MM.1S (cell line): ENCODE measurements at regions not wholly inside any gene's neighbourhood (a gene's known extent, or its start where the extent isn't known, plus 50 kb on each side); places are given as distances from the start of the nearest gene placed in this dataset.

Experiments used
- DNase-seq: peaks from one replicate; pipeline ENCODE4 v3.0.0-alpha.2; 2015
- H2AFZ ChIP-seq: fragments of 300-600 bp; sonication (generic); 2 replicates; pipeline ENCODE4 v1.6.0; 2016; ENCODE audit warnings: antibody characterized with exemption, low read length
- H3F3A ChIP-seq: fragments of 300-600 bp; sonication (generic); 2 replicates; pipeline ENCODE4 v1.6.1; 2016; ENCODE audit warnings: mild to moderate bottlenecking, antibody characterized with exemption, low read length, moderate library complexity, mixed read lengths; ENCODE audit not compliant: insufficient read depth
- H3K27ac ChIP-seq: fragments of 300-600 bp; sonication (generic); 2 replicates; pipeline ENCODE4 v1.5.1; 2016; ENCODE audit warnings: mild to moderate bottlenecking, low read length
- H3K27me3 ChIP-seq: fragments of 300-600 bp; sonication (generic); replicated peaks from 2 replicates; pipeline ENCODE4 v1.6.0; 2016; ENCODE audit warnings: low read length; ENCODE audit not compliant: insufficient read depth
- H3K36me3 ChIP-seq: fragments of 300-600 bp; sonication (generic); replicated peaks from 2 replicates; pipeline ENCODE4 v1.6.1; 2016; ENCODE audit warnings: mild to moderate bottlenecking, low read length, mixed read lengths; ENCODE audit not compliant: insufficient read depth
- H3K4me1 ChIP-seq: fragments of 300-600 bp; sonication (generic); 2 replicates; pipeline ENCODE4 v1.6.1; 2016; ENCODE audit warnings: low read length, mixed read lengths
- H3K4me2 ChIP-seq: fragments of 300-600 bp; sonication (generic); 2 replicates; pipeline ENCODE4 v1.6.0; 2016; ENCODE audit warnings: low read depth, low read length
- H3K4me3 ChIP-seq: fragments of 300-600 bp; sonication (generic); 2 replicates; pipeline ENCODE4 v1.5.1; 2016; ENCODE audit warnings: low read length, mixed read lengths
- H3K79me2 ChIP-seq: fragments of 300-600 bp; sonication (generic); 2 replicates; pipeline ENCODE4 v1.6.1; 2016; ENCODE audit warnings: mixed run types, low read length, mixed read lengths
- H3K9ac ChIP-seq: fragments of 300-600 bp; sonication (generic); 2 replicates; pipeline ENCODE4 v1.6.1; 2016; ENCODE audit warnings: low read length, mixed read lengths
- H3K9me2 ChIP-seq: fragments of 300-600 bp; sonication (generic); replicated peaks from 2 replicates; pipeline ENCODE4 v1.6.1; 2016; ENCODE audit warnings: mild to moderate bottlenecking, low read length, mixed read lengths; ENCODE audit not compliant: insufficient read depth
- H3K9me3 ChIP-seq: fragments of 300-600 bp; sonication (generic); replicated peaks from 2 replicates; pipeline ENCODE4 v1.6.1; 2016; ENCODE audit warnings: mild to moderate bottlenecking, low read length, mixed read lengths; ENCODE audit not compliant: insufficient read depth
- H4K20me1 ChIP-seq: fragments of 300-600 bp; sonication (generic); 2 replicates; pipeline ENCODE4 v1.6.1; 2016; ENCODE audit warnings: mild to moderate bottlenecking, low read length, moderate library complexity, mixed read lengths; ENCODE audit not compliant: insufficient read depth
- CTCF ChIP-seq: fragments of 300-600 bp; sonication (generic); IDR thresholded peaks from 2 replicates; pipeline ENCODE4 v1.5.1; 2016; ENCODE audit warnings: antibody characterized with exemption, low read length, mixed read lengths
- EZH2 ChIP-seq: fragments of 300-600 bp; sonication (generic); optimal IDR thresholded peaks from 2 replicates; pipeline ENCODE3; 2017; ENCODE audit warnings: low read depth, mild to moderate bottlenecking, antibody characterized with exemption, low read length, mixed read lengths
- EZH2phosphoT487 ChIP-seq: fragments of 300-600 bp; sonication (generic); IDR thresholded peaks from 2 replicates; pipeline ENCODE4 v1.6.1; 2018; ENCODE audit warnings: antibody characterized with exemption, low read length

GRCh38 chr6:12479881-12480280 is 189.7 kb downstream of the EDN1 start:
- H3F3A ChIP-seq = peaks cover 7% of the 10 kb centered on the region; the same call in 1 of the 2 replicates
- no peaks in the 10 kb centered on the region for H4K20me1 ChIP-seq
- H3K4me3 ChIP-seq = no peak overlapping the region
- no peak overlapping the region for H2AFZ ChIP-seq
- no peak overlapping the region for H3K4me2 ChIP-seq
- H3K9me2 ChIP-seq = no peaks in the 10 kb centered on the region
- H3K79me2 ChIP-seq = no peaks in the 10 kb centered on the region
- H3K9me3 ChIP-seq = no peaks in the 10 kb centered on the region
- no peak for DNase-seq
- no peak overlapping the region for H3K27ac ChIP-seq
- no peak overlapping the region for H3K9ac ChIP-seq
- no peak for TF ChIP-seq CTCF
- TF ChIP-seq EZH2 = no peak
- no peak for TF ChIP-seq EZH2phosphoT487
- H3K27me3 ChIP-seq = no peaks in the 10 kb centered on the region
- no peaks in the 10 kb centered on the region for H3K36me3 ChIP-seq
- peaks cover 6% of the 10 kb centered on the region for H3K4me1 ChIP-seq

- H3K27ac ChIP-seq = no peak overlapping the region
- H3K9ac ChIP-seq = no peak overlapping the region
- H3K79me2 ChIP-seq = no peaks in the 10 kb centered on the region
- H4K20me1 ChIP-seq = no peaks in the 10 kb centered on the region
- peaks cover 7% of the 10 kb centered on the region; the same call in 1 of the 2 replicates for H3F3A ChIP-seq
- no peaks in the 10 kb centered on the region for H3K36me3 ChIP-seq
- H3K4me2 ChIP-seq = no peak overlapping the region
- no peaks in the 10 kb centered on the region for H3K27me3 ChIP-seq
- H3K4me3 ChIP-seq = no peak overlapping the region
- H2AFZ ChIP-seq = no peak overlapping the region
- no peak for DNase-seq
- H3K9me2 ChIP-seq = no peaks in the 10 kb centered on the region
- H3K4me1 ChIP-seq = peaks cover 6% of the 10 kb centered on the region
- H3K9me3 ChIP-seq = no peaks in the 10 kb centered on the region
- TF ChIP-seq EZH2phosphoT487 (no peak), EZH2 (no peak), CTCF (no peak)
Observed at GRCh38 chr6:12480379-12480778, 190.2 kb downstream of the EDN1 start.

- H3K27me3 ChIP-seq = no peaks in the 10 kb centered on the region
- no peak overlapping the region for H2AFZ ChIP-seq
- peaks cover 7% of the 10 kb centered on the region; the same call in 1 of the 2 replicates for H3F3A ChIP-seq
- no peaks in the 10 kb centered on the region for H3K79me2 ChIP-seq
- no peak for TF ChIP-seq EZH2
- TF ChIP-seq CTCF = no peak
- no peak for TF ChIP-seq EZH2phosphoT487
- H3K9me2 ChIP-seq = no peaks in the 10 kb centered on the region
- H3K27ac ChIP-seq = no peak overlapping the region
- no peak overlapping the region for H3K4me2 ChIP-seq
- H3K9ac ChIP-seq = no peak overlapping the region
- no peak for DNase-seq
- peaks cover 6% of the 10 kb centered on the region for H3K4me1 ChIP-seq
- no peaks in the 10 kb centered on the region for H4K20me1 ChIP-seq
- no peaks in the 10 kb centered on the region for H3K36me3 ChIP-seq
- H3K9me3 ChIP-seq = no peaks in the 10 kb centered on the region
- no peak overlapping the region for H3K4me3 ChIP-seq
Observed at GRCh38 chr6:12481292-12481691, 191.1 kb downstream of the EDN1 start.
